Stimulated activated CD8-positive, alpha-beta memory T cell treated with anti-CD3 and anti-CD28 coated beads, Interleukin-4, amount 100 ng/mL, for 48 hours (primary cell): ENCODE measurements at regions not wholly inside any gene's neighbourhood (a gene's known extent, or its start where the extent isn't known, plus 50 kb on each side); places are given as distances from the start of the nearest gene placed in this dataset.

Source experiments
- DNase-seq: peaks from one replicate; pipeline ENCODE4 v3.0.0-alpha.2; 2020

DNA sequence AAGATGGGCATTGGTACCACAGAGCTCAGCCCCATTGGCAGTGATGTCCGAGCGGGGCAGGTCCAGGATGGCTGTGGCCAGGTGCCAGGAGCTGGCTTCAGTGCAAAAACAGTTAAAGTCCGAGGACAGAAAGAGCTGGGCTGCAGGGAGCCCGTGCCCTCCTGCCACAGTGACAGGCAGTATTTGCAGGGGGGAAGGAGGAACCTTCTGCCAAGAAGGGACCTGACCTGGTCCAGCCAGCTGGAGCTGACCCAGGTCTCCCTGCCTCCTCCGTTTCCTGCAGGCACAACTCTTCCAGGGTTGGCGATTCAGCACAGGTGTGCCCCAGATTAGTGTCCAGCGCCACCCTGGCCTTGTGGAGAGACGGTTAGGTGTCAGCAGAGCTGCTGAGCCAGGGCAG is 199.0 kb downstream of the ENGASE start:
- DNase-seq: no peak

DNA sequence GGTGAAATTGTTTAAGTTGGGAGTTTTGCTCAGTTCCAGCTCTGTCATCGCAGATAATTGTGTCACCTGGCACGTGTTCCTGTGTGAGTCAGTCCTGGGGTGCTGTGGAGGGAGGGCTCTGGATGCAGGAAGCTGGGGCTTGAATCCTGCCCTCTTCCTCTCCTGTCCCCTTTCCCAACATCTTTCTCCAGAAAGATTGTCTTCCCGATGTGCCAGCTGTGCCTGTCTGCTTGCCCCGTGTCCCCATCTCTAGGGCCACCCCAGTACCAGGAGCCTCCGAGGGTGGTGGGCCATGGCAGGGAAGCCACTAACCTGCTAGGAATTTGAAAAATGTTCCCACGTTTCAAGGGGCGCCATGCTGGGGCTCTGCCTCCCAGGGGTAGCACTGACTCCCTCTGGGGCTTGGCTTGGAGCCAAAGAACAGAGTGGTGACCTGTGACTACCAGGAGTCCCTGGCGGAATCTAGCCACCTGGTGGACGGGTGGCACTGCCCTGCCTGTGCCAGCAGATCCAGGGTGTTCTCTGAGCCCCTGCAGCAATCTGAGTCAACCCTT is 198.1 kb downstream of the ENGASE start:
- no peak for DNase-seq

DNA sequence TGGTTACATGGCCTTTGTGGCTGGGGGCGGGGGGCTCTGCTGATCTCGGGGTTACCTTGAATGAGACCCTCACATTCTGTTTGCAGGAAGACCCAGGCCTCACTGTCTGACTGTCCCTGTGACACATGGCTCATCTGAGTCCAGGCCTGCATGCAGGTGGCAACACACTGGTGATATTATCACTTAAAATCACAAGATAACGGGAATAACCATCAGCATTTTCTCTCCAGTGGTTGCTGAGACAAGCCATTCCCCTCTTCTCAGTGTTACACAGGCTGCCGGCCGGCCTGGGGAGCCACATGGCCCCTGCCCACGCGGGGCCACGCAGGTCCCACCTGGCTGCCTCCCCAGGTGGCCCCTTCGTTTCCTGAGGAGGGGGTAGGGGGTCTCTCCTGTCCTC is 197.6 kb downstream of the ENGASE start:
- DNase-seq: no peak

DNA sequence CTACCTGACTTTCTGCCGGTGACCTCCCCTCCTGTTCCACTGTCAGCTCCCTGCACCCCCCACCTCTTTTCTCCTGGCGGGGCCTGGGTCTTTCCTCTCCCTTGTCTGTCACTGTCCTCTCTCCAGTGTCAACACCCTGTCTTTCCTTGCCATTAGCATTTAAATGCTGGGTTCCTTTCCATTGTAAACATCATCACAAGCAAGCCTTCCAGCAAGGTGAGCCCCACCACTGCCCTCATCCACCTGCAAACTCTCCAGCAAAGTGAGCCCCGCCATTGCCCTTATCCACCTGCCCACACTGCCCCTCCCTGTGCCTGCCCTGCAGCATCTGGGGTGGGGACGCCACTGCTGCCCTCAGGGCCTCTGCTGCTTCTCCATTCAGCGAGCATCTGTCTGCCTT is 195.0 kb downstream of the ENGASE start:
- DNase-seq: no peak

DNA sequence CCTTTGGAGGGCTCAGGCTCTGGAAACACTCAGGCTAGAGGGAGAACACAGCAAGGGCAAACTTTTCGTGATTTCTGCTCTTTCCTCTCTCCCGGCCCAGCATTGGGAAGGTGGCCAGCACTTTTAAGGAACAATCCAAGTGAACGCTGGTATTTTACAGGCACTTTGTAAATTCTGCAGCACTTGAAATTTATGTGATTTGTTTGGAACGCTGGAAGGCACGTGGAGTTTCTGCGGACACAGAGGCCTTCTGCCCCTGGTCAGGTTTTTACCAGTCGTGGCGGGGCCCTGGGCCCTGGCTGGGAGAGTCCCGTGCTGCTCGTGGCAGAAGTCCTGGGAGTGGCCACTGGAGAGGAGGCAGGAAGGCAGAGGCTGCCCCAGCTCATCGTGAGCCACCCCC is 188.6 kb downstream of the ENGASE start:
- no peak for DNase-seq

DNA sequence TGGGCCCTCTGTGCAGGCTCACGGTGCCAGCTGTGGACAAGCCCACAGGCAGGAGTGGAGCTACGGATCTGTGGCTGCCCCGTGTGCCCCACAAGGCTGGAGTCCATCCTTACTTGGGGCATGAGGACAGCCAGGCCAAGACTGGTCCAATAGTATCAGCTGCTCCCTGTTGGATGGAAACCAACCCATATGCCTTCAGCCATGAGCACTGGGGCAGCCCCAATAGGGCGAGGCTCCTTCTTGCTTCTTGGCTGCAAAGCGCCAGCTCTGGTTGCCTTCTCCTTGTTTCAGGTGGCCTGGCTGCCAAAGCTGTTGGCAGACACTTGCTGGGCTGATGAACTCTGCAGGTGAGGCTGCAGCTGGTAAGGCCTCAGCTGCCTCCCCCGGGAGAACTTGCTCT is 188.0 kb downstream of the ENGASE start:
- no peak for DNase-seq

DNA sequence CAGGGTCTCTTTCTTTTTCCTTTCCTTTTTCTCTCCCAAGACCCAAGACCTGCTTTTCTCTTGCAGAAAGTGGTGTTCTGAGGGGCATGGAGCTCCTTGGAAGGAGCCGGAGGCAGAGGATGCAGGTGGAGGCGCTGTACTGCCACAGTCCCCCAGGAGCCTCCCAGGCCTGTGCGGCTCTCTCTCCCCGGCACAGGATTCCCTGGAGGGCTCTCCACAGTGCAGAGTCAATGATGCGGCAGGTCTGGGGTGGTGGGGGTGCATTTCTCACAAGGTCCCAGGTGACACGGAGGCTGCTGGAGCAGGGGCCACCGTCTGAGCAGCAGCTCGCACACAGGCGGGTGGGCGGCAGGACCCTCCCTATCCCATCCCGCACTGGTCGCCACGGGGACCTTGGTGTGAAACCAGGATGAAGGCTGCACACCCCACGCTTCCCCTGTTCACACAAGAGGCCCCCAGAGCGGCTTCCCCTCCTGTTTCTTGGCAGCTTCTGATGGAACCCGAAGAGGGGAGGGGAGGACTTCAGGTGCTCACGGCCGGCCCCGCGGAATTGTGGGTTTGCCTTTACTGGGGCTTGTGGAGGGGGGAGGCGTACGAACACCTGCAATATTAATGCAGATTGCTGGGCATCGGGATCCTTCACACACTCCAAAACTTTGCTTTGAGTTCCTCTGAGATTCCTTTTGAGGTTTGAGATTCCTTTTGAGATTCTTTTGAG is 186.9 kb downstream of the ENGASE start:
- no peak for DNase-seq

DNA sequence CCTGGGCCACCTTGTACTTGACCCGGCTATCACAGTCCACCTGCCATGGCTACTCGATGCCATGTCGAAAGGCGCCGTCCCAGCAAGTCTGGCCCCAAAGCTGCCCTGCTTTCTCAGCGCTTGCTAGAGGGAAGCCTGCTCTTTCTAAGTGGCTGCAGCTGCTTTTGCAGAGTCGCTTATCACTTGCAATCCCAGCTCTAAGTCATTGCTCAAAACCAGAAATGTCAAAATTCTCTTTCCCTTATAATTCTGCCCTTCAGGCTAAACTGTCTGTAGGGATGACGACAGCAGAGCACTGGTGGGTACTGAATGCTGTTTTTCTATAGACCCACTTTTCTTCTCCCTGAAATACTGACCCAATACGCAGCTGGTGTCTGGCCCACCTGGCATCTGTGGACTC is 184.2 kb downstream of the ENGASE start:
- no peak for DNase-seq

DNA sequence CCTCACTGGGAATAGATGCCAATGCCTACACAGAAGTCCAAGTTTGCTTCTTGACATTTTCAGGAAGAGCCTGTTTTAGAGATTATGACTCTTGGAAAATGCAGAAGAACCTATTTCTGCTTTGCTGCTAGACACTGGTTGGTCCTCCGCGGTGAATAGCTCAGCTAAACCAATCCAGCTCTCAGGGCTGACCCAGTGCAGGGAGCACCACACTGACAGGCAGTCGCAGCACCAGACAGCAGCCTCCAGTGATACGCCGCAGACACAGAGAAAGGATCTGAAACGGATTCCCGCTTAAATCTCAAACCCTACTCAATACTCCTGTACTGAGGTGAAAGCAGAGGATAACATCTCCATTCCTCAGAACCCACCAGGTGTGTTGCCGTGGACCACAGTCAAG is 183.4 kb downstream of the ENGASE start:
- DNase-seq: no peak

DNA sequence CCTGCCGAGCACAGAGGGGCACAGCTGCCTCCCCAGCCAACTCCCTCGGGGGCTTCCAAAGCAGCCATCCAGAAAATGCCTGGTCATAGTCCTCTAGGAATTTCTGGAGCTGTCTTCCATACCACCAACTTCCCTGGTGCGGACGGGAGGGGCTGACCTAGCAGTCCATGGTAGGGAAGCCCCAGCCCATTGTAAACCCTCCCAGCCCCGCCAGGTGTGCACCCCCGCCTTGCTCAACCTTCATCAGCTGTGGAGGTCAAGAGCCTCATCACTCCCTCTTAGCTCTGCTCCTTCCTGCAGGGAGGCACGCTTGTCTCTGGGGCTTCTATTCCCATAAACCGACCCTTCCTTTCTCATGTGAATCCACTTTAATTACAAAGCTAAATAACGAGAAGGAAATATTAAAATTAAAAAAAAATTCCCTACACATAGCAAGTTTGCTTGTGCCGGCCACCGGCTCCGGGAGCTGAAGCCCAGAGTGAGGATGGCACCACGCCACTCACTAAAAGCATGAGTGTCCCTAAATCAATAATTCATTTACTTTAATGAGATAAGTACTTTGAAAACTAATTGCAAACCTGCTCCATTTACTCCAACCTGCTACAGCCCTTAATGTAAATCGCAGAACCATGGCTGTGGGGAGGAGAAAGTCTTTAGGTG is 181.4 kb downstream of the ENGASE start:
- no peak for DNase-seq

DNA sequence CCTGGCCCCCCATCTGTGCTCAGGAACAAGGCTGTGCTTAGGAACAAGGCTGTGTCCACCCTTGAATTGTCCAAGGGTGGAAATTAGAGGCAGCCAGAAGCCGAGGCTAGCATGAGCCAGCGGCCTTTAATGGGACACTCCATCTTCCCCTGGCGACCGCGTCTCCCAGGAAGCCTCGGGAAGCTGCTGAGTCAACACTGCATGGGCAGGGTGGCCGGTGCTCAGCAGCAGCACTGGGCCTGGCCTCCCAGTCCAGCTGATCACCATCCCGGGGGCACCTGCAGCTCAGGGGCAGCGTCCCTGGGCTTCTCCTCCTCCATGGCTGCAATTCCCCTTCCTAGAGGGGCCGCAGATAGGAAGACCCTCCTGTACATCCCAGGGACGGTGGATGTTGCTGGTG is 180.8 kb downstream of the ENGASE start:
- DNase-seq: no peak

DNA sequence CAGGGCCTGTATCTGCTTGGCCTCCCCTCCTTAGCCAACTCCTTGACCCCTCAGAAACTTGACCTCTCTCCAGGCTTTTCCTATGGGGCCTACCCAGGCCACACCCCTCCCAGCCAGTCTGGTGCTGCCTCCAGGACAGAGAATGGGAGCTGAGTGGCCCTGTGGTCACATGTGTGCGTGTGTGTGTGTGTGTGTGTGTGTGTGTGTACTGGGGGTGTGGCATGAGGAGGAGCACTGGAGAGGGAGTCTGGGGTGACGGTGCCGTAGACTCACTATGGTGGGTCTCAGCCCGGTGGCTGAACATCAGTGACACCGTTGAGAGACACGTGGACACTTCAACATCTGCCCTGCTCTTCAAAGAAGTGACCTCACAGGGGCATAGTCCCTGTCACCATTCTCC is 180.4 kb downstream of the ENGASE start:
- DNase-seq: no peak

DNA sequence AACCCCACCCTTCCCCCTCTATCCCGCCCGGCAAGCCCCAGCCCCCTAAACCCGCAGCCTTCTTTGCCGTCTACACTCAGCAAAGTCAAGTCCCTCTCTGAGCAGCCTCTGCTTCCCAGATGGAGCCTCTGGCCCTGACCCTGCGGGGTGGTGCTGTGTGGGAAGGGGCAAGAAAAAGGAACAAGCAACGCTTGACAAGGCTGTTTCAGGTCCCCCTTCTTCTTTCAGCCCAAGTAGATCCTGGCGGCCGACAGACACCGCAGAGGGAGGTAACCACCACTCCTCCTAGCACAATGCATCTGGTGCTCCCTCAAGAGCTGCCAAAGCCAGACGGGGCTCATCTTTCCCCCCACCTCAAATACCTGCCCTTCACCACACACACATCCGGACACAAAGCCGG is 178.3 kb downstream of the ENGASE start:
- no peak for DNase-seq

DNA sequence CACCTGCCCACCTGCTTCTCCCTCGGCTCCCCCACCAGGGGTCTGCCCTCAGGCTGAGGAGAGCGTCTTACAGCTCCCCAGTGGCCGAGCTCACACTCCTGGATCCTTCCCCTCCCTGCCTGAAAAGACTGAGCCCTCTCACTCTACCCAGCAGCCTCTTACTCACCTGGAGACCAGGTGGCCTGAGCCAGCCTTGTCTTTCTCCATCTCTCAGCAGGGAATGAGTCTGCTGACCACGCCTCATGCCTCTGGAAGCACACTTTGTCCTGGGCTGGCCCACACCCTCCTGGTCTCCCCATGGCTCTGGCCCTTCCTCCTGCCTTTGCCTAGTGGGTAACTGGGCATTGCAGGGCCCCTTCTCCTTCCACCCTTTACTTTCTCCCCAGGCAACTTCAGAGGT is 177.2 kb downstream of the ENGASE start:
- DNase-seq: no peak

DNA sequence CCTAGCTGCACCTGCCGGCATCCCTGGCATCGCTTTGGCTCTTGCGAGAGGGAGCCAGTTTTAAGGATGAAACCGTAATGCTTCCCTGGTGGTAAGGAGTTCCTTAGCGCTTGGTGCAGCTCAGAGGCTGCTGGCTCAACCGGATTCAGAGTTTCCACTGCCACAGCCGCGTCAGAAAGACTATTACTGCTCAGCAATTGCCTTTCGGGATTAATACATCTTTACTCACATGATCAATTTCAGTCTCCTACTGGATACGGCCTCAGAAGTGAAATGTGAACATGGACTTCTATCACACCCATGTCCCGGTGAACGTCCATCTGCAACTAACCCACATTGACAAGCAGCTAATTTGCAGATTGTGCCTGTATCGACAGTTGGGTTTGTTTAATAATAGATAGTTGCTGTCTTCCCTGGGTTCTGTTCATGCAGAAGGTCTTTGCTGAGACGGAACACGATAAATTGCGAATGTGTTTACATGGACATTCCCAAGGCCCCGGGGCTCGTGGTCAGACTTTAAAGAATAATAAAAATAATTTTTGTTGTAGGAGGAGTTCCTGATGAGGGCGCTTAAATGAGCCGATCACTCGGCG is 175.4 kb downstream of the ENGASE start:
- no peak for DNase-seq

DNA sequence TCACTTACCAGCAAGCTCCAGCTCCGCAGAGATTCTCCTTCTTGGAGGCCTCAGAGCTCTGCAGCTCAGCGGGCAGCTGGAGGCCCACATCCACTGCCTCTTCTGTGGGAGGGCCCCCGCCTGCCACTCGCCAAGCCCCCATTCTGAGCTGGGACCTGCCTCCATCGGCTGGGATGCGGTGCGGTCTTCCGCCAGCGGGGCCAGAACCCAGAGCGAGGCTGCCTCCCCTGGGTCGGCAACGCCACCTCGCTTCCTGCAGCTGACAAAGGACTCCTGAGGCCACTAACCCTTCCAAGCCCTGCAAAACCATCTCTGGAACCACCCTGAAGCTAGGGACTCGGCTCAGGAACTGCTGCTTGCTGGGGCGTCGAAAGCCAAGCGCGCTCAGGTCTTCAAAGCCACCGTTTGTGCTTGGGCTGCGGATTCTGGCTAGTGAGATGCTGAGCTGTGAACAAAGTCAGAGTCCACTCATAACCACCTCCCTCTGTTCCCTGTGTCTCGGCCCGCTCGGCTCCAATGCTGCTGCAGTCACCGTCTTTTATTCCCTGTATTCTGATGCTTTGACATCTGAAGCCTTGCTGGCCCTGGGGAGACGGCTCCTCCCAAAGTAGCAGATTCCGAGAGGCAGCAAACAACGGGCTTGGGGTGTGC is 174.3 kb downstream of the ENGASE start:
- no peak for DNase-seq

DNA sequence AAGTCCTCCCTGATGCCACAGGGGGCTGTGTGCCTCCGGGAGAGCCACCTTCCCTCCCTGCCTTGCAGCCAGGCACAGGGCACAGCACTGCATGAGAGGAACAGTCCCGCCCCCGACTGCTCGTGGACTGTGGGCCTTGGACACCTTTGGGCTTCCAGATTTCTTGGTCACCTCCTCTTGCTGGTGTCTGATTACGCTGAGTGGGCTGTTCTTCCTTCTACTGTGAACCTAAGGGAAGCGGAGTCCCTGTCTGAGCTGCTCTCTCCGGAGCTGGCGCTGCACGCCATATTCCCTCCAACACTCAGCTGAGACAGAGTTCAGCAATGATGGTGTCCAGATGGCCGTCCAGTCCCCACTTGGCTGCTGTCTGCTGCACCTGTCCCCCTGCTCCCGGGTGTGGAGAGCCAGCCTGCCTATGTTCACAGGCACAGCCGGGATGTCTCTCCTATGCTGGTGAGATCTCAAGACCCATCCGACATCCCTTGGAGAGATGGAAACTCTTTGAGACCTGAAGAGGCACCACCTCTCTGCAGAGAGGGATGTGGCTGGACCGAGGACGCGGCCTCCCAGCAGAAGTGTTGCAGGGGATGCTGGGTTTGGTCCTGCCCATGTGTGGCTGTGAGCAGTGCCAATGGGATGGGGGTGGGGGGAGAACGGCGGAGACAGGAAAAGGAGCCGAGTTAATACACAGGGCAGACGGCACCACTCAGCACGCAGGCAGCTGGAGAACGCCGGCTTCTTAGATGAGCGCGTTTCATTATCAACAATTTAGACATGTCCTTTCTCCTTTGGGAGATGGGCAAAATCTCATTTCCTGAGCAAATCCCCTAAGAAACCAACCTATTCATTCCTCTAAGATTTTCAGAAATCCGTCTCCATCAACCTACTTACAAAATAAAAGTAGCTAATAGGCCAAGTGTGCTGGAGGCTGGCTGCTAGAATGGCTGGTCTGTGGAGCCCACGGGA is 171.9 kb downstream of the ENGASE start:
- DNase-seq: no peak

DNA sequence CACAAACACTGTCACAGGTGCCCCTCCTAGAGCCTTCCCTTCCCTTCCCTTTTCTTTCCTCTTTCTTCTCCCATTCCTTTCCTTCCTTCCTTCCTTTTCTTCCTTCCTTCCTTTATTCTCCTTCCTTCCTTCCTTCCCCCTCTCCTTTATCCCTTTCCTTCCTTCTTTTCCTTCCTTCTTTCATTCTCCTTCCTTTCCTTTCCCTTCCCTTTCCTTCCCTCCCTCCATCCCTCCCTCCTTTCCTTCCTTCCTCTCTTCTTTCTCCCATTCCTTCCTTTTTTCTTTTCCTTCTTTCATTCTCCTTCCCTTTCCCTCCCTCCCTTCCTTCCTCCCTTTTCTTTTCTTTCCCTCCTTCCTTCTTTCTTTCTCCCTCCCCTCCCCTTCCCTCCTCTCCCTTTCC is 170.0 kb downstream of the ENGASE start:
- DNase-seq: no peak

DNA sequence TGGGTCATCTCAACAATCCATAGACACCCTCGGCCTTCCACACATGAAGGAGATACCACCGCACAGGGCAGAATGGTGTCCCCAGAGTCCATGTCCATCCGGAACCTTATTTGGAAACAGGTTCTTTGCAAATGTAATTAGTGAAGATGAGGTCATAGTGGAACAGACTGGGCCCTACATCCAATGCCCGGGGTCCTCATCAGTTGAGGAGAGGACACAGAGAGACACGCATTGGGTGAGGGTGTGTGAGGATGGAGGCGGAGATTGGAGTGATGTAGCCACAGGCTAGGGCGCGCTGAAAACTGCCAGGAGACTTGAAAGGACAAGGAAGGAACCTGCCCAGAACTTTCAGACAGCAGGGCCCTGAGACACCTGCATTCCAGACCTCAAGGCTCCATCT is 169.4 kb downstream of the ENGASE start:
- no peak for DNase-seq

DNA sequence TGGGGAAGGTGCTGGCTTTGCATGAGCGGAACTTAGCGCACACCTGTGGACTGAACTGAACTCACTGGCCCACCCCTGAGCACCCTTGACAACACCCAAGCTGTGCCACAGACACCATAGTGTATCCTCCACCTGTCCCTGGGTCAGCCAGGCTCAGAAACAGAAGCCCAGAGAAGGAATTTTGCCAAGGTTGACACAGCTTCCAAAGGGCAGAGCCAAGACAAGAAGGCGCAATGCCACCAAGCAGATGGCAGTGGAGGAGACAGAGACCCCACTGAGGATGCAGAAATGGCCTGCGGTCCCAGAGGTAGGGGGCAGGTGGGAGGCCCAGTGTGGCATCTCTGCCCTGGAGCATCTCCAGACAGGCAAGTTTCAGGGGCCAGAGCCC is 169.0 kb downstream of the ENGASE start:
- no peak for DNase-seq

DNA sequence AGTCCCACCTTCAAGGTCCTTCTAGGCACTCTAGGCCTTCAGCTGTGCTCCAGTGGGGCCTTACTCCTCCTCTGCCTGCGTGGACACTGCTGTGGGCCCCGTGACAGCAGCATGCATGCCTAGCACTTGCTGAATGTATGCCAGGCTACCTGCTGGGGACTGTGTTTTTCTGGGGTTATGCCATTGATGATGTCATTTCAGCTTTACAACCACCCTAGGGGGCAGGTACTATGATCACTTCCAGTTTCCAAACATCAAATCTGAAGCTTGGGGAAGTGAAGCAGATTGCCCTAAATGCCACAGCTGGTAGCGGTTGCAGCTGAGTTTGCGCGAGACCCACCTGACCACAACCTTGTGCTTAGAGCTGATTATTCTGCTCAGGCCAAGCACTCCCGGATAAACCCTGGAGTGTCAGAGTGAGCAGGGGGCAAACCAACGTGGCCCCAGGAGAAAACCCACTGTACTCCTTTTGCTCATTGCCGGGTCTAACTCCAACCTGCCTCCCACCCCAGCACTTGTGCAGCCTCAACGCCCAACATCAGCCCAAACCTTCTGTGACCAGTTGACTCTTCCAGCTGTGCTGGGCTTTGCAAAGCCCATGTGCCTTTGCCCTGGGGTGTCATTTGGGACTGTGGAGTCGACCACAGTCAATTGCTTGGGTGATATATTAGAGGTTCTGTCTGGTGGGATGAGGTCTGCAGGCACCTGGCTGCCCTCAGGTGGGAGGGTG is 168.4 kb downstream of the ENGASE start:
- no peak for DNase-seq

DNA sequence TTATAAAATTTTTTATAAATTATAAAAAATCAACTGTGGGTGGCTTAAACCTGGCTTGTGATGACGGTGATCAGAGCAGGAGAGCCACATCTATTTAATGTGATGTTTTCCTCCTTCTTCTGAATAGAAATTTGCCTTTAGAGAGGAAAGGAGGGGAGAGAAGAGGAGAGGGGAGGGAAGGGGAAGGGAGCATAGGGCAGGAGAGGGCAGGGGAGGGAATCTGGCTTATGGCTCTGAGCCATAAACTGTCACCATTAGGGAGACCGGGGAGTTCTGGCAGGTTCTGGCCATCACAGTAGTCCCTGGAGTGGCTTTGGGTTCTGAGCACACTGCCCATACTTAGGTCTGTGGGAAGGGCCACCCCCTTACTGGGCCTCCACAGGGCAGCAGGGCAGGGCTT is 167.8 kb downstream of the ENGASE start:
- DNase-seq: no peak
